Umbilical cord (tissue), 1 donor: ENCODE measurements at regions not wholly inside any gene's neighbourhood (a gene's known extent, or its start where the extent isn't known, plus 50 kb on each side); places are given as distances from the start of the nearest gene placed in this dataset.
A peak's percentile ranks its signal among the peaks of the same experiment; 100 is the strongest.

ENCODE experiments used
- DNase-seq: peaks from one replicate; pipeline ENCODE4 v3.0.0-alpha.2; 2015; ENCODE audit warnings: low spot score

DNA sequence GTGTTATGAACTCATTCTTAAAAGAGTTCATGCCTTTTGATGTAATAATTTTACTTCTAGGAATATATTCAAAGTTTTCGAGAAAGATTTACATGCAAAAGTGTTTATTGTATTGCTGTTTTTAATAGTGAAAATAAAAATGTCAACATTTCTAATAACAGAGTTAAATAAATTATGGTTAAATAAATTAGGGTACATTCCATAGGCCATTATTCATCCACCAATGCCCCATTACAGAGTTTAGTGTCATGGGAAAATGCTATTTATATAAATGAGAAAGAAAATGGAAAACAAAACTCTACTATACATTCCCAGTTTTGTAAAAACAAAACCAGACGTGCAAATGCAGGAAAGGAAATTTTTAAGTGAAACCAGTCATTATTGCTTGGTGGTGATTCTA lies 538.1 kb upstream of the TBL1XR1 start:
- DNase-seq: no peak

DNA sequence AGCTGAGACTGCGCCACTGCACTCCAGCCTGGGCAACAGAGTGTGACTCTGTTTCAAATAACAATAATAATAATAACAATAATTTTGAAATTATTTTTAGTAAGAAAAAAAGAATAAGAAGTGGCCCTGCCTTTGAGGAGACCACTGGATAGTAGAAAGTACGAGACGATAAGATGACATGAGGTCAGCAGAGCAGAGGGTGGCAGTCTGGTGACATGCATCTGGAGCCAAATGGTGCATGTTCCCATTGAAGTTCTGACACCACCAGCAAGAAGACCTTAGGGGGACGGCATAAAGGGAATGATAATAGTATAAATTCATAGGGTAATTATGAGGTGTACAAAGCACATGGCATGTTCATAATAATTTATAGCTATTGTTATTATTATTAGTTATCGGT lies 542.2 kb upstream of the TBL1XR1 start:
- no peak for DNase-seq

DNA sequence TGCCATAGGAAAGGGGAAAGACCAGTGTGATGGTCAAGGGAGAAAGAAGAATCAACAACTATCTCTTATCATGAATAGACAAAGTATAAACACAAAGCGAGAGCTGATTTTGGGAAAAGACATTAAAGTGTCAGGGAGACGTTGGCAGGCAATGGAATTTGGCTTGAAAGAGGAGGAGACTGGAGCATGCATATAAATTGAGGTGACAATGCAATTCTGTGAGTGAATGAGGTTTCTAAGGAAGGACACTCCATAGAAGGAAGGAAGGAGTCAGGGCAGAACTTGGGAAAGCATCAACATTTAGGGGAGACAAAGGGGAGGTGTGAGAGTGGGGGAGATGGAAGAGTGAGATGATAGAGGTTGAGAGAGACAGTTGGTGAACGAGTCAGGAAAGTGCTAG lies 543.0 kb upstream of the TBL1XR1 start:
- no peak for DNase-seq

GRCh38 chr3:177742273-177742672 lies 545.0 kb upstream of the TBL1XR1 start:
- DNase-seq: no peak

DNA sequence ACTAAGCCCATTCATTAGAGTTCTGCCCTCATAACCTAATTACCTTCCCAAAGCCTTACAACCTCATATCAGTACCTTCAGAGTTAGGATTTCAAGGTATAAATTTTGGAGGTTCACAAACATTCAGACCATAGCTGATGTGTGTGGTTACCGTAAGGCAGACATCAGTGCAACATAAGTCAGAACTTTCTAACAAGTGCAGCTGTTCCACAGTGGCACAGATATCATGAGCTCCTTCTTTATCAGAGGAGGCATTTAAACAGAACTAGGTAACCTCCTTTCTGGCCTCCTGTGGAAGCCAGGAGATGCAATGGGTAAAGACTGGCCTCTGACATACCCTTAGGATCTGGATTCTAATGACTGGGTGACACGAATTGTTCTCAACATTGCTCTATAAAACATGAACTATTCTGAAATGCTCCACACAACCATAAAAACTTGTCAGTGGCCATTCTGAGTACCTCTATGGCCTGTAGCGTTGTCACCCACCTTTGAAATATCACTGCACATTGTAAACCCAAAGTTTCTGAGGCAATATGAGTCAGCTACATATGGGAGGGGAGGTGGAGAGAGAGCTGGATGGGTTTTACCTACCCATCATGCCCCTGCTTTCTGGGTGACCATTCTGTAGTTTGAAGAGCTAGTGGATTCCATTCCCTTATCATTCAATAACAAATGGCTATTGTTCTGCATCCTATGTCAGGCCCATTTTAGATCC lies 546.0 kb upstream of the TBL1XR1 start:
- no peak for DNase-seq

DNA sequence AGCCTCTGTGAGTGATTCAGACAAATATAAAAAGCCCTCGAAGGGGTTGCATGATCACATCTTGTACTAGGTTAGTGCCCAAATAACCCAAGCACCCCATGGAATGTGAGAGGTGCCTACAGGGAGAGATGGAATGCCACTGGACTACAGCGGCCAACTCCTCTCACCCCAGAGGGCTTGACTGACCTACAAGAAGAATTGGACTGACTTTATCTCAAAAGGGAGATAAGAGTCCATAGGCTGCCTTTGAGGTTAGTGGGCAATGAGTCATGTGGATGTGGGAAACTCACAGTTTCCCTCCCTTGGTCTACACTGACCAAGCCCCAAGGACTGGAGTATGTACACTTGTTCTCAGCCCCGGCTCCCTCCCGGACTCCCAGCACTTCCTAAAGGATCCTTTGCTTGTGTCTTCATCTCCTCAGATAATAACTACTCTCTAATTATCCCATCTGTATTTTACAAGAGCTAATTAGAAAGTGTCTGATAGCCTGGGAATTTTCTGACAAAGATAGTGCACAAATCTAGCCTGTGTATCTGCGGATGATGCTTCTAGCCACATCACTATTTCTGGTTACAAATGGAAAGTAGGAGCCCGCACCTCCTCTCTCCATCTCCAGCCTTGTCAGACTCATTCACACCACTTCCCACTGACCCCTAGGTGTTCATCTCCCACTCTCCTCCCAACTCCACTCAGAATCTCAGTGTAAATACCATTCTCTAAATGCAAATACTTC lies 547.8 kb upstream of the TBL1XR1 start:
- DNase-seq: no peak

- DNase-seq: no peak
These were observed 548.3 kb upstream of the TBL1XR1 start for GRCh38 chr3:177745607-177746005.

DNA sequence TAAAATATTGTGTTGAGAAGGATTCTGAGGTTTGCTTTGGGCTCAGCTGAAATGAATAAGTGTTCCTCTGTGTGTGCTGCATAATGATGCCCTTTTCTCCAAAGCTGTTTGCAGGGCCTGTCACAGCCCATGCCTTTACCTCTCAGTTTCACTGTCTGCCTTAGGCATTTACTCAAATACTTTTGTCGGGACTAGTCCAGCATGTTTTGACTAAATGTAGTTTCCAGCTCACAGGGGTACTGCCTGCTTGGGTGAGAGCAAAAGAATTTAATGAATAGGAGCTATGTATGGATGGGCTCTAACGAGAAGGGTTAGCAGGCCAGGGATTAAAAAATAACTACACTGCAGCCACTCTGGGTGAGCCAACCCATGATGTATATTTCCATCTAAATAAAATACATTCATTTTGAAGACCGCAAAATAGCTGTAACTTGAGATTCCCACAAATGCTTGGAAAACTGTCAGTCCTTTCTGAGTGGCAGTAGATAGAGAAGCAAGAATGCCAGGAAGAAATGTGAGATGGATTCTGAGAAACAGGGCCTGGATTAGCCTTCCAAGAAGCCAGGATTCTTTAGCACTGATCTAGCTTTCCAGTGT lies 549.2 kb upstream of the TBL1XR1 start:
- DNase-seq: peak; percentile 56

DNA sequence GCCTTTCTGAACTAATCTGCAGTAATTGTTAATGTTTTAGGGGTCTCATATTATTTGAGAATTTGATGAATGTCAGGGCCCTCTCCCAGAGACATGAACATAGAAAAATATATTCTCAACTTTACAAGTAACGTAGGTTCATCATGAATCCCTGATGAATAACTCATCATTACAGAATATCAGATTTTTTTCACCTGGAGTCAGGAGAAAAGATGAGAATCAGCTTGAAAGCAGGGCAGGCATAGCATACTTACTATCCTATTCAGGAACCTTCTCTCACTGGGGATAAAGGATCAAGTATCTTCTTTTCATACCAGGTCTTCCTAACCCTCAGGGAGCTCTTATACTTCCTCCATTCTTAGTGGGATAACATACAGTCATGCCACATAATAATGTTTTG lies 552.6 kb upstream of the TBL1XR1 start:
- DNase-seq: no peak

DNA sequence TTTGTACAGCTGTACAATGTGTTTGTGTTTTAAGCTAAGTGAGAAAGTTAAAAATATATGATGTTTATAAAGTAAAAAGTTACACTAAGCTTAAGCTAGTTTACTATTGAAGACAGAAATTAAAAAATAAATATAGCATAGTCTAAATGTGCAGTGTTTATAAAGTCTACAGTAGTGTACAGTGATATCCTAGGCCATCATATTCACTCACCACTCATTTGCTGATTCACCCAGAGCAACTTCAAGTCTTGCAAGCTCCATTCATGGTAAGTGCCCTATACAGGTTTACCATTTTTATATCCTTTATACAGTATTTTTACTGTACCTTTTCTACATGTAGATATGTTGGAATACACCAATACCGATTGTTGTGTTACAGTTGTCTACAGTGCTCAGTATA lies 553.2 kb upstream of the TBL1XR1 start:
- no peak for DNase-seq

GRCh38 chr3:177751770-177752169 lies 554.5 kb upstream of the TBL1XR1 start:
- DNase-seq: no peak

- DNase-seq: no peak
These were observed 555.5 kb upstream of the TBL1XR1 start for GRCh38 chr3:177752831-177753230.

DNA sequence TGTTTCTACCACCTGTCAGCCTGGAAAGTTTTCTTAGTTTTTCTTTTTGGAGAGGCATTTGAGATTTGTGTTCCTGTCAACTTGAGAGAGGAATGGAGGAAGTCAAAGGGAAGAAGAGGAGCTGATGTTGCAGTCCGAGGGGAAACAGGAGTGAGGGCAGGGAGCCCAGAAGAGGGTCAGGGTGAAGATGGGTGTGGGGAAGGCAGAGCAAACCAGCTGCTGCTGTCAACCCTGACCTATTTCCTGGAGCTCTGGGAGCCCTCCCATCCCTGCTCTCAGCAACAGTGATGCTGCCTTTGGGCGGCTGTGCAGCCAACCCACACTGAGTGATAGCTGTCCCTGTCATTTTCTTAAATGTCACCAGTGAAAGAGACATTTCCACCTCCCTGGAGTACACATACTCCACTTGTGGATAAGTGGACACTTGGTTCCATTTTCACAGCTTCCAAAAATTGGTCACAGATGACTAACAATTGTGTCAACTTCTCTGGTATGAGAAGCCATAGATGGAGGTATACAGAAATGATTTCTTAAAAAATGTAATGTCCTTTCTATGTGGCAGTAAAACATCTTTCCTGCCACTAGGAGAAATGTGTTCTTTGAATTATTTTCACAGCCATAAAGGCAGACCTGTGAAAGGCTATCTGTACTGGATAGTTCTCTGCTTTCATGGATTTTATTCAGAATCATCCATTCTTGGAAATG lies 556.3 kb upstream of the TBL1XR1 start:
- peak; percentile 27 for DNase-seq

- DNase-seq: no peak
These were observed 557.2 kb upstream of the TBL1XR1 start for GRCh38 chr3:177754508-177754921.

DNA sequence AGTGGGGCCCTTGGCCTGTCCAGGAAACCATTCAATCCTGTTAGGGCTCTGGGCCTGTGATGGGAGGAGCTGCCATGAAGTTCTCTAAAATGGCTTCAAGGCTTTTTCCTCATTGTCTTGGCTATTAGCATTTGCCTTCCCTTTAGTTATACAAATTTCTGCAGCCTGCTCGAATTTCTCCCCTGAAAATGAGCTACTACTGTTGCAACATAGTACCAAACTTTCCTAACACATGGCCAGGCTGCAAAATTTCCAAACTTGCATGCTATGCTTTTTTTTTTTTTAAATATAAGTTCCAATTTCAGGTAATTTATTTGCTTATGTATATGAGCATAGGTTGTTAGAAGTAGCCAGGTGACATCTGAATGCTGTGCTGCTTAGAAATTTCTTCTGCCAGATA lies 560.8 kb upstream of the TBL1XR1 start:
- DNase-seq: no peak

GRCh38 chr3:177760803-177761202 lies 563.5 kb upstream of the TBL1XR1 start:
- no peak for DNase-seq

GRCh38 chr3:177764377-177764912 lies 567.2 kb upstream of the TBL1XR1 start:
- peak; percentile 31 for DNase-seq

DNA sequence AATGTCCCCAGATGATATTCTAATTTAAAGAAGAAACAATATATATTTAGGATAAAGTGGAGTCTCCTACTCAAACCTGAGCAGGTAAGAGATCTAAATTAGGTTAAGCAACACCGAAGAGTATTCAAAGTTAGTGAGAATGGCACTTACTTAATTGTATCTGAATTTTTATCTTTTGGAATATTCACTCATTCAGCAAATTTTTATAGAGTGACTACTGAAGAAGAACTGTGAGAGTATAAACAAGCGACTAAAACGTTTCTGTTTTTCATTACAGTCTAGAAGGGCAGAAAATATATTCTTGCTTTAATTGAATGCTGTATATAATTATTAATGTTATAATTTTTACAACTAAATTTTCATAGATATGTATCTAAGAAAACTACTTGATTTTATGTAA lies 567.7 kb upstream of the TBL1XR1 start:
- no peak for DNase-seq

DNA sequence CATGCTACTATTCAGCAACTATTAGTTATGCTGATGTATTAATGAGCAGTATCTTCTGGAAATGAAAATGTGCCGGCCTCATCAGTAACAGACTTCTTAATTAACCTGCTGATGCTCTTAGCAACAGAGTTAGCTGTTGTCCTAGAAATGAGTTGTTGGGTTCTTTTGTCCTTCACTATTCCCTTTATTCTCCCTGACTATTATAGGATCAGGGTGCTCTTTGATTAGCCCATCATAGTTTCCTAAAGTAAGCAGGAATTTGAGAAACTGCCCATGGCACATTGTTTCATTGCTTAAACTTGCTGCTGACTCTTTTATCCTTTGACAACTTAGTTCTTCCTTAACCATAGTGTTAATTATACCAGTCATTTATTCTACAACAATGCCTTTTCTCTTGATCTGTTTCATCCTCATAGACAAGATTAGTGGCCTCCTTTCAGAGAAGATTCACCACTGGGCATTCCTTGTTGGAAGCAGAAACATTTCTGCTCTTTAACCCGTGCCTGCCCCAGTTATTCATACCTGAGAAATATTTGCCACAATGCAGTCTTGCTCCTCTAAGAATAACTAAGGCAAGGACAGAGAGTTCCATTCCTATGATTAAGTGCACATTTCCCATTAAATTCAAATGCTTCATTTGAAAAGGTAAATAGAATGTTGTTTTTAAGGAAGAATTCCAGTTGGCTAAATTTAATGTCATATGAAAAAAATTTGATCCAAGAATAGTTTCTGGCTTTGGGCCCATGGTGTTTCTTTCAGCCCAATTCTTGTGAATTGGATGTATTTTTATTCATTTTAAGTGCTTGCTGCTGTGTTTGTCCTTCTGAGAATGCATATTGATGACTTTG lies 573.3 kb upstream of the TBL1XR1 start:
- DNase-seq: peak; percentile 20

DNA sequence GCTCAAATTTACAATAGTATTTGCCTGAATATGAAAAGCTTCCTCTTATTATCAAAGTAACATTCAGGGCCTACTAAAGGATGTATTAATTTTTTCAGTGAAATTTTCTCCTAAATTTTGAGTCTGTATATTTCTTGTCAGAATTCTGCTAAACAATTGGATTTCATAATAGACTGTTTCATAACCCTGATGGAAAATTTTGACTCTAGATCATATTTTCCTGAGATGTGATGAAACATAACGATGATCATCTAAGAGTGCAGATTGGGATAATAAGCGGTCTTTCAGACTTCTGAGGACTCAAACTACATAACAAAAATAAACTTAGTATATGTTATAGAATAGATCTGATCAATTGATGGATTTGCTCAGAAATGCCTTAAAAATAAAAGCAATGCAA lies 574.5 kb upstream of the TBL1XR1 start:
- DNase-seq: no peak

DNA sequence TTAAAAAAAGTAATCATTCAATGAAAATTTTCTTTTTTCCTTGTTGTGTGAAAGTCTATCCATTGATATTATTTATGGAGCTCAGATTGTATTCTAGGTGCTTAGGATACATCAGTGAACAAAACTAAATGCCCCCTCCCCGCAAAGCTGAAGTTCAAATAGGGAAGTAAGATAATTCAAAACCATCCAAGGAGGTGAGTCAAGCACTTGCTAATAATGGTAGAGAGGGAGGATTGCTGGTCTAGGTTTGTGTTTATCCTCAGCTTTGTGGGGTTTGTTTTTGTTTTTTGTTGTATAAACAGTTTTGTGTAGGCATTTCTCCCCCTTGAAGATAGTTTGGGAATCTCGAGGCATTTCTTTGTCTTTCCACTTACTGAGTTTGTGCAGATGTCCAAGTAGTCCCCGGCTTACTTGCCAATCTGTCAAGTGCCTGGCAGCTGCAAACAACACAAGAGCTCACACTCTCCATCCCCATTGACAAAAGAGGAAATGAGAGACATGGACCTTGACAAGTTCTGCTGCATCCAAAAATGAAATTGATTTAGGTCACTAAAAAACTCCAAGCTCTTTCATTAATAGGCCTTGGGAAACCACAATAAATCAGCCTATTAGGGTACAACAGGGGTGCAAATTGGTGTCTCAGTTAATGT lies 575.8 kb upstream of the TBL1XR1 start:
- no peak for DNase-seq
